GM21529 (cell line): ENCODE measurements at regions not wholly inside any gene's neighbourhood (a gene's known extent, or its start where the extent isn't known, plus 50 kb on each side); places are given as distances from the start of the nearest gene placed in this dataset.
"Not testable (repeated sequence)": the region's sequence is repeated elsewhere in the genome, so short reads cannot be mapped to it uniquely, and the experiment has no call there.

Source experiments
- ATAC-seq: cut with Tn5 transposase; IDR thresholded peaks from one replicate; pipeline ENCODE4 v1.9.1; 2021; ENCODE audit not compliant: unreplicated experiment

DNA sequence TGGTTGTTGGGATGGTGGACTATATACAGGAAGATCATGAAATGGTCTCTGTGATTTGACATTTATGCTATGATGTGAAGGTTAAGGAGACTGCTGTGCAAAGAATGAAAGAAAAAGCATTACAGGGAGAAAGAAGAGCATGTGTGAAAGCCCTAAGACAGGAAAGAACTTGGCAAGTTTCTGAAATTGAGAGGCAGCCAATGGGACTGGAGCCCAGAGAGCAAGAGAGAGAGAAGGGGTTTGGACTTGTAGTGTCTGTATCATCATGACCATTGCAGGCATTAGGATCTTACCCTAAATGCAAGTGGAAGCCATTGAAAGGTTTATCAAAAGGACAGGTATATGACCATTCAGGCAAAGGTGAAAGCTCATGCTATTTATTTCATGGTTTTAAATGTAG lies 147.1 kb downstream of the NAA11 start:
- no peak for ATAC-seq

DNA sequence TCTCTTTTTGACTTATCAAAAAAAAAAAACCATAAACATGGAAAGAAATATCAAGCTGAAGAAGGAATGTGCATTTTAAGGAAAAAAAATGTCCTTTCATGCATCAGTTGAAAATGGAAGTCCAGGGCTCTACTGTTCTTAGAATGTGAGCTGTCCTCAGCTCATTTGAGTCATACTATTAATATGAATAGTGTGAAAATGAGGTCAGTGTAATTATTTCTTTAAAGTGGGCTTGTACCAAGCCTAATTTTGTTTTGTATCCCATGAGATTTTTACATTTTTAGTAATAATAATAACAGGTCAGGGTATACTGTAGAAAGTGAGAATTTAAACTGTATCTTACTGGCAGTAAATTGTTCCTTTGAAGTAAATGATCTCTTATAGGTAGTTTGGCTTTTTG lies 148.5 kb downstream of the NAA11 start:
- no peak for ATAC-seq

DNA sequence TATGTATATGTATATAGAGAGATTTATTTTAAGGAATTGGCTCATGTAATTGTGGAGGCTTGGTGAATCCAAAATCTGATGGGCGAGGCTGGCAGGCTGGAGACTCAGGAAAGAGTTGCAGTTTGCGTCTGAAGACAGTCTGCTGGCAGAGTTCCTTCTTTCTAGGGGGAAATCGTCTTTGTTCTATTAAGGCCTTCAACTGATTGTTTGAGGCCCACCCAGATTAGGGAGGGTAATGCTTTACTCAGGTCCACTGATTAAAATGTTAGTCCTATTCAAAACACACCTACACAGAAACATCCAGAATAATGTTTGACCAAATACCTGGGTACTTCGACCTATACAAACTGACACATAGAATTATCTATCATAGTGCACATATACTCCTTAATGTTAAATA lies 149.5 kb downstream of the NAA11 start:
- no peak for ATAC-seq

DNA sequence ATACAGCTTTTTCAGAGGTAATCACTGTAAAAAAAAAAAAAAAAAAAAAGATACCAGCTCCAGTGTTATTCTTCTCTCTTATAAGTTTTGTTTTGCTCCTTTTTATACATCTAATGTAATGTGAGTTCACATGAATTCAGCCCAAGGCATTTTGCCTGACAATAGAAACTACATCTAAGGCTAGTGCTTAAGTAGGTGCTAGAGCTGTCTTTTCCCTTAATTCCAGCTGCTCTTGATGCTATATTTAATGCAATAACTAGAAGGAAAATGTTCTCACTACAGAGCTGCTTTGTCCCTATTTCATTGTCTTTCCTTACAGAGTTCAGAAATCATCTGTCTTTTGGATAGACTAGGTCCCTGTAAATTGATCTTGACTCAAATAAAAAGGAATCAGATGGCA lies 150.1 kb downstream of the NAA11 start:
- no peak for ATAC-seq

DNA sequence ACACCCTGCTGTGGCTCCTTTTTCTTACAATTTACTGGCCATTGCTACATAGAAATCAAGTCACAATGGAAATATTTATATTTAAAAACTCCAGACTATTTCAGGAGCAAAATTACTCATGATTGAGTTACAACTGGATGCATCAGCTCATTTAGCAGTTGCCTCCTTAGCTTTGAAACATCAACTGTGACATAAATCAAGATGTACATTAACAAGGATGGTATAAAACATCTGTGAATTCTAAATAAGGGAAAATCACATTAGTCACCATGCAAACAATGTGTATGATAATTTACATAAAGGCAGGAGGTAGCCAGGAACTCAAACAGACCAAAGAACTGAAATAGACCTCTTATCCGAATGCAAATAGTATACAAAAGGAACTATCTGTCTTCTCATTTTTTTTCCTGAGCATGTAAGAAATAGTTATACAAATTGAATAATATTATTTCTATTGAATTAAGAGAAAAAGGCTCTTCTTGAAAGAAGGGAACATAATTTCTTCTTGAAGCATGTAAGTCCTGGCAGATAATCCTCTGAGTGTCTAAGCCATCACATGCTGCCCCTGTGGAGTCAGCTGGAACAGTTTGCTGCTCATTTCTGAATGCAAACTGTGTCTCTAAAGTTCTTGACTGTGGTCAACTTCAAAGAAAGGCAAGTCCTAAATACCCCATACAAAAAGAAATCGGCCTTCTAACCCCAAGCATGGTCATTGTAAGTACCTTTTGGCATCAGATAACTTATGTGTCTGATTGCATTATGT lies 151.2 kb downstream of the NAA11 start:
- ATAC-seq, result no peak

DNA sequence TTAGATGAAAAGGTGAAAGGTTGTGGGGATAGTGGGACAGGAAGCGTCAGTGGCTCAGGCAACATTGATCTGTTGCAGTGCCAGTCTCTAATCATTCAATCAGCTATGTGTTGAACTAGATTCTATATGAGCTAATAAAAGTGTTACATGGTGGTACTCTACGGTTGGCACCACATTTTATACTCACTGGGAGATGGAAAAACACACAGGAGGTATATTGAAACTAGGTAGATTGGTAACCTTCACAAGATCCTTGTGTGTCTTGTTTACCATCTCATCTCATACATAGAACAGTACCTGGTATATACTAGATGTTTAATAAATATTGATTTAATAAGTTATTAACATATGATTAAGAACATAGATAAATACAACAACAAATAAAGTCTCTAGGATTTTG lies 152.7 kb downstream of the NAA11 start:
- no peak for ATAC-seq

DNA sequence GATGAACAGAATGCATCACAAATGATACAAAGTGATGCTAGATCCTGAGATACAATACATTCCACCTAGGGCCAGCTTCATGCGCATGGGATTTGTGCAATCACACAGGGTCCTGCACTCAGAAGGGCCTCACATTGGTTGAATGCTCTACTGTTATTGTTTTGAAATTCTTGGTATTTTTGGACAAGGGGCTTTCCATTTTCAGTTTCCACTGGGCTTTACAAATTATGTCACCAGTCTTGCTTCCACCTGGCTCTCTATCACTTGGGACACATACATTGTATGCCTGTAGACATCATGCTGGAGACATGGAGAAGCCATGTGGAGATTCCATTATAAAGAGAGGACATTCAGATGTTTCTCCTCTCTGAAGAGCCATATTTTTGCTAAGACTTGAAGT lies 155.8 kb downstream of the NAA11 start:
- no peak for ATAC-seq

DNA sequence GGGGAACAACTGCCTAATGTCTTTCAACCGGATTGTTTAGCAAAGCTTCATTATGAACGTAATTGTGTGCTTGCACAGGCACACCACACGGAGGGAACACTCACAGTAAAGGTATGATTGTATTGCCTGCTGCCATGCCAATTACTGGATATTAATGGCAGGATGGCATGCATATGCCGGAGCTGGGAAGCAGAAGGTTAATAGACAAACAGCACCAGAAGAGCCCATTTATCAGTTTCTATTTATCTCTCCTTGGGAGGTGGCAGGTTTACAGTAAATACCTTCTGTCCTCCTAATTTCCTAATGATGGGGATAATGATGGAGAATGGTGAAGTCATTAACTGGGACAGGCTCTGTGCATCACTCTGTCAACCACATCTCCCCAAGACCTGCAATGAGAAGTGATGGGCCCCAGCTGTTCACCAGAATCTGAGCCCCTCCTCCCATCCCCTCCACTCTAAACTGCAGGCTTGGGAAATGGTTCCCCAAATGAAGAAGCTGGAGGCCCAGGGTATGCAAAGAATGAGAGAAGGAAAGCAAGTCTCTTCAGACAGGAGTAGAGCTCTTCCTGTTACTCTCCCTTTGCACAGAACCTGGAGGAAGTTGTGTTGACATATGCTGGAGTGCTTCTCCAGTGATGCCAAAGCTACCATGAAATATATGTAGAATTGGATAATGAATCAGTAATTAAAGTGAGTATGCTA lies 160.8 kb downstream of the NAA11 start:
- no peak for ATAC-seq

DNA sequence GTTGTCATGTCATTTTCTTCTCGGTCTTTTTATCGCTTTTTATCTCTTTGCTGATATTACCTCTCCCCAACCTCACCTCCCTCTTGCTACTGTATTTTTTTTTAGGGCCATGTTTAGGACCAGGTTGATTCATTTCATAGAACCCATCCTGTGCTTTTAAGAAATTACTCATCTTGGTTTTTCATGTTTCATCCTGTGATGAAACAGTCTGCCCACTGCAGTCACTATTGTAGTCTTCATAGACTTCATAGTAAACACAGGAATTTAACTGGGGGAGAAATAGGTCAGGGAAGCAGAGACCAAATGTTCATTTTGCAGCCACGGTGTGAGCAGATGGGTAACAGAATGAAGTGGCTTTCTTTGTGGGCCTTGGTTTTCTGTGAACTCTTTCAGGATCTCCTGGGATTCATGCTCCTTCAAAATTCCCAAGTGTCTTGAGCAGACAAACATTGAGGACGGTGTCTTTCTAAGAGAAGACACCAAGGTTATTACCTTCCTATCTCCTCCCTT lies 161.8 kb downstream of the NAA11 start:
- ATAC-seq, result peak; percentile 55

DNA sequence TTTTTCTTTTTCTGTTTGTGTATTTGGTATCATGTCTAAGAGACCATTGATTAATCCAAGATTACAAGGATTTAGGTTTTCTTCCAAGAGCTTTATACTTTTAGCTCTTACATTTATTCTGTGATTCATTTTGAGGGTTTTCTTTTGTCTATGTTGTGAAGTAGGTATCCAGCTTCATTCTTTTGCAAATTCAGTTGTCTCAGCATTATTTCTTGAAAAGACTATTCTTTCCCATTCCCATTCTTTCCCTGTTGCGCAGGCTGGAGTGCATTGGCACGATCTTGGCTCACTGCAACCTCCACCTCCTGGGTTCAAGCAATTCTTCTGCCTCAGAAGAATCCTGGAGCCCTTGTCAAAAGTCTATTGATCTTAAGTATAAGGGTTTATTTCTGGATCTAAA lies 164.9 kb downstream of the NAA11 start:
- no peak for ATAC-seq

DNA sequence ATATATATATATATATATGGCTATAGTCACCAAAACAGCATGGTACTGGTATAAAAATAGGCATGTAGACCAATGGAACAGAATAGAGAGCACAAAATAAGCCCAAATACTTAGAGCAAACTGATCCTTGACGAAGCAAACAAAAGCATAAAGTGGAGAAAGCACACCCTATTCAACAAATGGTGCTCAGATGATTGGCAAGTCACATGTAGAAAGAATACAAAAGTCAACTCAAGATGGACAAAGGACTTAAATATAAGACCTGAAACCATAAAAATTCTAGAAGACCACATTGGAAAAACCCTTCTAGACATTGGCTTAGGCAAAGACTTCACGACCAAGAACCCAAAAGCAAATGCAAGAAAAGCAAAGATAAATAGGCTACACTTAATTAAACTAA lies 167.2 kb downstream of the NAA11 start:
- ATAC-seq, result not testable (repeated sequence)

DNA sequence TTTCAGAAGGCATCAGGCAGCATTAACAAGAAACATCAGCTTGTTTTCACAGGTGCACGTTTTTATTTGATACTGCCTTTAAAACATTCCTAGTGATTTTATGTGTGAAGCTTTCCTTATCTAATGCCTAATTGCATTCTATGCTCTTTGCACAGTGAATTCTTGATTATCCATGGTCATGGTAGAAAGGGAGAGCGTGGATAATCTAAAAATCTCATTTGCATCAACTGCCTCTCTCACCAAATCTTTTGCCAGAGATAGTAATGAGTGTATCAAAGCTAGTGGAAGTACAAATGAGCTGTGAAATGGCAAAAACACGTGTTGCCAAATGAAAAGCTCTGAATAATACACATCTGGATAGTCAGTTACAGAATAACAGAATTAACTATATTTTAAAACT lies 170.5 kb downstream of the NAA11 start:
- no peak for ATAC-seq

DNA sequence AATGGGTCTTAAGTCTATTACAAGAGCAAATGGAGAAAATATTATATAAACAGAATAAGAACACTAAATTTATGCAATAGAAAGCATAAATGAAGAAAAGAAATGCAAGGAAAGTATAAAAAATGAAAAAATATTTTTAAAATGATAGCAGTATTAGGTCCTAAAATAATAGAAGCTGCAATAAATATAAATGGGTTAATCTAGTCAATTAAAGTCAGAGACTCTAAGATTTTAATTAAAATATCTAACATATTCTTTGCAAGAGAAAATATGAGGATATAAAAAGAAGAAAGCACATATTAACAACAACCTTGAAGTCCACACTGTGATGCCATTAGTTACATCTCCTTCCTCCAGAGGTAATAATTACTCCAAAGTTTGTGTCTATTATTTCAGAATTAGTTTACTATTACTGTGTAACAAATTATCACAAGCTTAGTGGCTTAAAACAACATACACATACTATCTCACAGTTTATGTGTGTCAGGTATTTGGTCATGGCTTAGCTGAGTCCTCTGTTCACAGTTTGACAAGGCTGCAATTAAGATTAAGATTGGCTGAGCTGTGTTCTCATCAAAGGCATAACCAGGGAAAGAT lies 174.9 kb downstream of the NAA11 start:
- ATAC-seq, result no peak

DNA sequence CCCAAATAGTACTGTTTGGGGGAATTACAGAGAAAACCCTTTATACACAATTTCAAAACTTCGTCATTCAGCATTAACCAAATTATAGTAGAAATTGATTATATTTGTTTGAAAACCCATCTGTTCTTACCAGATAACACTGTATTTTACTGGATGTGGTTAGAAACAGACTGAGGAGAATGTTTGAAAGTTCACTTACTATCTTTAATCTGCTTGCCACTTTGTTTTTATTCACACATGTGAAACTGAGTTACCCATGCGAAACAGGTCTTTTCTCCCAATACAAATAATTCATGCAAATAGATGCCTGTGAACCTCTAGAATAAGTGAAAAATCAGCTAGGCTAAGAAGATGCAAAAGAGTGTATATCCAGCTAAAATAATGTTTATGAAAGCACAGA lies 177.5 kb downstream of the NAA11 start:
- no peak for ATAC-seq

DNA sequence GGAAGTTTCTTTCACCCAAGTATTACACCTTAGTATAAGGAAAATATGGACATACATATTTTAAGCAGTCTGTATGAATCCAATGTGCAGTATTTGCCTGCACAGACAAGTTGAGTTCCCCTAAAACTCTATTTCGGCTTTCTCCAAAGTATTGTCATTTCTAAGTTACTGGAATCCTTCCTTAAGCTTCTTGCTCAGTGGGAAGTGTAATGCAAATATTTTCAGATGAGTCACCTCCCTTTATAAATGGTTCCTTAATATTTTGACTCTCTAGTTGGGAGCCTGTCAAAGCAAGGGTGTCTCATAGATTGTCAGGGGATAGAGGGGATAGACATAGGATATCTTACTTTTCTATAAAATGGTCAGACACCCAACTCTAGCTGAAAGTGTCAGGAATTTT lies 178.6 kb downstream of the NAA11 start:
- ATAC-seq, result no peak

DNA sequence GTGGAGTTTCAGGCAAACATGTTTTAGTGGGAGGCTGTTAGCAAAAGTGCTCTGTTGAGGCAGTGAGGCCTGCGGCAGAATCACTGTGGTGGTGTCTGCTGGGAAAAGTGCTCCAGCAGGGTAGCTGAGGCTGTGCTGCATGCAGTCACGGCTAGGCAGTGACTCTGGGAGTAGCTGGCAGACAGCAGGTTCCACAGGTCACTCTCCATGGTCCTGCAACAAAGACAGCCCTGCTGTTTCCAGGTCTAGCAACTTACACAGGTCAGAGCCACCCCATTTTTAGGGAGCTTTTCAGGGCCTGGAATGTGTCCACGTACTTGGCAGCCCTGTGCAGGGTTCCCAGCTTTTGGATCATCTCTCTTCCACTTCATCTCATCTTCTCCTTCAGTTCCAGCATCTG lies 184.3 kb downstream of the NAA11 start:
- no peak for ATAC-seq

DNA sequence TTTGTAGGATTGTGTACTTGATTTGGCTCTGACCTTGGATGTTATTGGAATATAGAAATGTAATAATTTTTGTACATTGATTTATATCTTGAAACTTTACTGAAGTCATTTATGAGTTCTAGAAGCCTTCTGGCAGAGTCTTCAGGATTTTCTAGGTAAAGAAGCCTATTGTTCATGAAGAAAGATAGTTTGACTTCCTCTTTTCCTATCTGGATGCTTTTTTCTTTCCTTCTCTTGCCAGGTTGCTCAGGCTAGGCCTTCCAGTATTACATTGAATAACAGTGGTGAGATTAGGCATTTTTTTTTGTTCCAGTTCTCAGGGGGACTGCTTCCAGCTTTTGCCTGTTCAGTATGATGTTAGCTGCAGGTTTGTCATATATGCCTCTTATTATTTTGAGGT lies 191.1 kb downstream of the NAA11 start:
- no peak for ATAC-seq

DNA sequence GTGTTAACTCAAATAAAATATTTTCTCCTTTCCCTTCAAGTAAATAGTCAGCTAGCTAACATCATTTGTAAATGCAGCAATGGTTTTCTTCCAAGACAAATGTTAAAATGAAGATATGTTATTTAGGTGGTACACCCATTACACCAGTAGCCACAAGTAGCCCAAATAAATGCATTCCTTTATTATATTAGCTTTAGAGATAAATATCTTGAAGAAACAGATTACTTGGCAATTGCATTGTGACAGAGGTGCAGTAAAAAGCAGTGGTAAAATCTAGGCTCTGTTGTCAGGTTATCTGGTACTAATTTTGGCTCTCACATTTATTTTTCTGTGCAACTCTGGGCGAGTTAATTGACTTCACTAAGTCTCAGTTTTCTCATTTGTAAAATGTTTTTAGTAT lies 193.0 kb downstream of the NAA11 start:
- no peak for ATAC-seq

DNA sequence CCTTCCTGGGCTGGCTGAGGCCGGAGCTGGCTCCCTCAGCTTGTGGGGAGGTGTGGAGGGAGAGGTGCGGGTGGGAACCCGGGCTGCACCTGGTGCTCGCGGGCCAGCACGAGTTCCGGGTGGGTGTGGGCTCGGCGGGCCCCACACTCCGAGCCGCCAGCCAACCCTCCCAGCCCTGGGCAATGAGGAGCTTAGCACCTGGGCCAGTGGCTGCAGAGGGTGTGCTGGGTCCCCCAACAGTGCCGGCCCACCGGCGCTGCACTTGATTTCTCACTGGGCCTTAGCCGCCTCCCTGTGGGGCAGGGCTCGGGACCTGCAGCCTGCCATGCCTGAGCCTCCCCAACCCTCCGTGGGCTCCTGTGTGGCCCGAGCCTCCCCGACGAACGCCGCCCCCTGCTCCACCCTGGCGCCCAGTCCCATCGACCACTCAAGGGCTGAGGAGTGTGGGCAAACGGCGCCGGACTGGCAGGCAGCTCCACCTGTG lies 182.7 kb upstream of the PAQR3 start:
- no peak for ATAC-seq

DNA sequence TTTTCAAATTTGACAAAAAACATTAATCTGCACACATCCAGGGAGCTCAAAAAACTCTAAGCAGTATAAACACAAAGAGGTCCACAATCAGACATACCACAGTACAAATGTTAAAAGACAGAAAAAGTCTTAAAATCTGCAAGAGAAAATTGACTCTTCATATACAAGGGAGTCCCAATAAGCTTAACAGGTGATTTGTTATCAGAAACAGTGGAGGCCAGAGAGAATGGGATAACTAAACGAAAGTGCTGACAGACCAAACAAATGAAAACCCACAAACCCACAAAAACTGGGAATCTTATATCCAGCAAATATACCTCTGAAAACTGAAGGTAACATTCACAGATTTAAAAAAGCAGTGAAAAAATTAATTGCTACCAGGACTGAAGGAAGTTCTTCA lies 182.0 kb upstream of the PAQR3 start:
- no peak for ATAC-seq

DNA sequence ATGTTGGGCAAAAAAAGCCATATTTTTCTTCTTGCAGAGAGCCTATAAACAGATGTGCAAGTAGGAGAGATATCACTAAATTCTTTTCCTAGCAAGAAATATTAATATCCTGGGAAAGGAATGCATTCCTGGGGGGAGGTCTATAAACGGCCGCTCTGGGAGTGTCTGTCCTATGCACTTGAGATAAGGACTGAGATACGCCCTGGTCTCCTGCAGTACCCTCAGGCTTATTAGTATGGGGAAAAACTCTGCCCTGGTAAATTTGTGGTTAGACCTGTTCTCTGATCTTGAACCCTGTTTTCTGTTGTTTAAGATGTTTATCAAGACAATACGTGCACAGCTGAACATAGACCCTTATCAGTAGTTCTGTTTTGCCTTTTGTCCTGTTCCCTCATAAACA lies 177.8 kb upstream of the PAQR3 start:
- ATAC-seq, result not testable (repeated sequence)

DNA sequence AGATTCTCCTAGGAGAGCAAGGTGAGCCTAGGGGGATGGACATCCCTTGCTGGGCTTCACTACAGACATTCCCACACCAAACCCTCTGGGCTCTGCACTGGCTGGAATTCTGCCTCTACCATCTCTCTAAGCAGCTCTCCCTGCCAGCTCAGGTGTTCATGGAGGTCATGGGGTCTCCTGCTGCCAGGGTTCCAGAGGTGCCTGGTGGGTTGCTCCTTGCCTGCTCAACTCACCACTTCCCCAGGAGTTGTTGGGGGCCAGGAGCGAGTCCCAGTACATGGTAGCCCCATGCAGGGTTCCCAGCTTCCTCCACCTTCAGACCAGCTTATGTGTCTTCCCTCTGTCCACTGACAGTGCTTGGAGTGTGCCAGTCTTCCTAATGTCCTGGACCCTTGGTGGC lies 167.8 kb upstream of the PAQR3 start:
- ATAC-seq, result no peak
